Ovary (tissue), 3 donors: ENCODE measurements at regions not wholly inside any gene's neighbourhood (a gene's known extent, or its start where the extent isn't known, plus 50 kb on each side); places are given as distances from the start of the nearest gene placed in this dataset.

Source experiments
- POLR2A ChIP-seq: fragments of 450-650 bp; IDR thresholded peaks from one replicate; pipeline ENCODE4 v1.6.1; 2017; ENCODE audit warnings: antibody characterized with exemption, mild to moderate bottlenecking, moderate library complexity
- TF ChIP-seq, protein P1 (sequence below), 3 donors: fragments of 450-650 bp in 2 of 3; fragments of 200-600 bp in 1 of 3; IDR thresholded peaks; one replicate each; pipeline versions ENCODE4 v1.5.1 to v1.8.0; 2016 to 2022; ENCODE audit warnings: antibody characterized with exemption in 3 of 3, mild to moderate bottlenecking in 1 of 3
- donor health status: DM: no; HTN: no; CAD: no.

GRCh38 chr2:35819033-35819432, 536.5 kb upstream of the CRIM1 start:
- TF ChIP-seq POLR2A, result no peak
- TF ChIP-seq, protein P1, sequence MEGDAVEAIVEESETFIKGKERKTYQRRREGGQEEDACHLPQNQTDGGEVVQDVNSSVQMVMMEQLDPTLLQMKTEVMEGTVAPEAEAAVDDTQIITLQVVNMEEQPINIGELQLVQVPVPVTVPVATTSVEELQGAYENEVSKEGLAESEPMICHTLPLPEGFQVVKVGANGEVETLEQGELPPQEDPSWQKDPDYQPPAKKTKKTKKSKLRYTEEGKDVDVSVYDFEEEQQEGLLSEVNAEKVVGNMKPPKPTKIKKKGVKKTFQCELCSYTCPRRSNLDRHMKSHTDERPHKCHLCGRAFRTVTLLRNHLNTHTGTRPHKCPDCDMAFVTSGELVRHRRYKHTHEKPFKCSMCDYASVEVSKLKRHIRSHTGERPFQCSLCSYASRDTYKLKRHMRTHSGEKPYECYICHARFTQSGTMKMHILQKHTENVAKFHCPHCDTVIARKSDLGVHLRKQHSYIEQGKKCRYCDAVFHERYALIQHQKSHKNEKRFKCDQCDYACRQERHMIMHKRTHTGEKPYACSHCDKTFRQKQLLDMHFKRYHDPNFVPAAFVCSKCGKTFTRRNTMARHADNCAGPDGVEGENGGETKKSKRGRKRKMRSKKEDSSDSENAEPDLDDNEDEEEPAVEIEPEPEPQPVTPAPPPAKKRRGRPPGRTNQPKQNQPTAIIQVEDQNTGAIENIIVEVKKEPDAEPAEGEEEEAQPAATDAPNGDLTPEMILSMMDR (IDR thresholded peaks at IDR 0.05), result no peak
